ENCODE measurements at regions not wholly inside any gene's neighbourhood (a gene's known extent, or its start where the extent isn't known, plus 50 kb on each side); places are given as distances from the start of the nearest gene placed in this dataset.

DNA sequence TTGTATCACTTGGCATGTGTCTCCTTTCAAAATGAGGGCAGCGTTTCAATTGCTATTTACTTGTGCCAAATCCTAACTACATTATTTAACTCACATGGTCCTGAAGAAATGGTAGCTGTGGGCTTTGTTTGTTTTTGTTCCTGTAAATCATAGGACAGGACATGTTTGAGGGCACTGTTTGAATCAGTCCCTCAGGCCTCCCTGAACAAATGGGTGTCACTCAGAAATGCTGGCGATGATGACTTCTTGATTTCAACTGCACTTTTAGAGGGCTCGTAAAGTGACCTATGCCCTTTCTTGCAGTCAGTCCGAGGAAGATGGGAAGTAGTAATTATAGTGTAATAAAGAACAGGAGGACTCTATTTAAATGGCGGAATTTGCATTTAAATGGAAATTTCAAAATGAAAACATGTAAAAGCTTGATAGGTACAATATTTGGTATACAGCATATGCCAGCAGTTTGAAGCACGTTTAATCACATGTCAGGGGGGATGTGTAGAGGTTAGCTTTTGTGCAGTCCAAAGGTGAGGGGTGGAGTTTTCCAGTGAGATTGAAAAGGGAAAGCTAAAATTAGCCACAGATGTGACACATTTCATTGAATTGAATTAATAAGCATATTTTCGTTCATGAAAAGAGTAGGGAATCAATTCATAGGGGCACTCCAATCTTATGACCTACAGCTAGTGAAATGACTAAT is 1958.7 kb upstream of the IGFBP7 start:
- no peak for DNase-seq (ENCODE audit: low spot score)

DNA sequence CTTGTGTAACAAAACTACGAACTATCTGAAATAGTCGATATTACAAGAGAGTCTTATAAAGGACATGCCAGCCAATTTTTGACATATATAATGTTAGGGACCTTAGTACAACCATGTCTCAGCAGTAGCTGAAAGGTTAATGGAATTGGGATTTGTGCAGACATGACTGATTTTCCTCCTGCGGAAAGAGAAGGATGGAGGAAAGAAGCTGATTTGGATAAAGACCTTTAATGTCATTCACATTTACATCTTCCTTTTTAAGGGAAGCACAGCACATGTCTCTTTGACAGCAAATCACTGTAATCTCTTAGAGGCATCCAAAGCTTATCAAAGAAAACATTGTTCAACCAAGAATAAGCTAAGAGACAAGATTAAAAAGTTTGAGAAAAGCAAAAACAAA is 1976.2 kb upstream of the IGFBP7 start:
- no peak for DNase-seq (ENCODE audit: low spot score)

DNA sequence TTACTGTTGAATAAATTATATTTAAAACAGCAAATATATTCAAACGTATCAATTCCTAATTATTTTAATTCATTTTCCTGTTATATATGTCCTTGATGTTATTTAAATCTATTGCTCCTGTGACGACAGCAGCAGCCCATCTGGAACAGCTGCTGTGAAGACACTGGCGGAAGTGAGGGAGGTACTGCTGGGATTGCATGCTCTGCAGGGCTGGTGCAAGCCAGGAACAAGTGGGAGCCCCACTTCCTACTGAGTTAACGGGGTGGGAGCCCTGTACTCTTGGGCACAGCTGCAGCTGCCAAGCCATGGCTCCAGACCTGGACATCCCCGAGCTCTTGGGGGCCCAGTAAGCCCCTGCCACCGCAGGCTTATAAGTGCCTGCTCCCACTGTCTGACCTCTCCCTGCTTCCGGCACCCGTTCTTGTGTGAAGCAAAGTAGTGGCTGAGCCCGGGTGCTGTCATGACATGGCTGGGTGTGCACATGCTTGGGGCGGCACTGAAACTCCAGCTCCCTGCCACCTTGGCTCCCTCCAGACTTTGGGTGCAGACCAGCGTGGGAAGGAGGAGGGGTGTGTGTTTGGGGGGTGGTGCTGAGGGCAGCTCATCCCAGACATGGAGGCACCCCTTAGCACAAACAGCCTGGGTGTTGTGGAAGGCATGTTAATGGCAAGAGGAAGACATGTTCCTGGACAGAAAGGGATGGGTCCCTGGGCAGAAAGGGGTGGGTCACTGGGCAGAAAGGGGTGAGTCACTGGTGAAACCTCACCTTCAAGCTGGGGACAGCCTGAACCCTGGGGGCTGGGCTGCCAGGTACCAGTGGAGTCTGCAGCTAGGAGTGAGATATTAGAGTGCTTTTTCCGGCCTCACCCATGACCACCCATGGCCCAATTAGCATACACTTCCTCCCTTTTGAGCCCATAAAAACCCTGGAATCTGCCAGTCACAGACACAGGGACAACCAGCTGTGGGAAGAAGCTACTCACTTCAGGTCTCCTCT is 1981.3 kb upstream of the IGFBP7 start:
- no peak for DNase-seq (ENCODE audit: low spot score)

DNA sequence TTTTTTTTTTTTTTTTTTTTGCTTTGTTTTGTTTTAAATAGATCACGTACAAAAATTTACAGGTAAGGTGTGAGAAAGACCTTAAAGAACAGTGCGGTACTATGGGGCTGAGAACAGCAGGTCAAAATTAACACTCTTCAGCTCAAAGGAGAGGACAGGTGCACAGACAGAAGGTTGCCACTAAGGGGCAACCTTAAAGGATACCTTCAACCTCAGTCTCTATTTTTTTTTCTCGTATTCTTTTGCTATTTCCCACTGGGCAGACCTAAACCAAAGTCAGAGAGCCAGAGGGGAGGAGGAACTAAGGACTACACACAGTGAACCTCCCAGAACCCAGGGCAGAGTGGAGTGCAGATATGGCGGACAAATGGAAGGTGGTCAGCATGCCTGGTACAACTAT is 1984.3 kb upstream of the IGFBP7 start:
- DNase-seq (ENCODE audit: low spot score) = no peak

DNA sequence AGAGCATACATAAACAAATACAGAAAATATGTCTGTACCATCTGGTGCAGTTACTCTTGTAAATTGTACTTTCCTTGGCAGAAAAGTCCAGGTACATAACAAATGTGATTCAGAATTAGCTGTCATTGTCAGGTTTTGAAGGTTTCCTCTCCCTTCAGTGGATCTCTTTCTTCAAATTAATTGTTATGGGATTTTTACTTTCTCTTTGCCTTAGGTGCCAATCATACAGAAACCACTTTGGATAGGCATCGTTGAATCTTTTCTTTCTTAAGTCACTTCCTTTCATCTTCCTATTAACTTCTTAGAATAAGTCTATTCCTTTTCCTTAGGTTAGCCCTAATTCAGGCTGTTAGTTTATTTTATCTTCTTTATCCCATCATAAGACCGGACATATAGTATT is 1992.1 kb upstream of the IGFBP7 start:
- DNase-seq (ENCODE audit: low spot score) = no peak

- DNase-seq (ENCODE audit: low spot score) = no peak
Observed at GRCh38 chr4:59120287-59120814, 2010.2 kb upstream of the IGFBP7 start.

DNA sequence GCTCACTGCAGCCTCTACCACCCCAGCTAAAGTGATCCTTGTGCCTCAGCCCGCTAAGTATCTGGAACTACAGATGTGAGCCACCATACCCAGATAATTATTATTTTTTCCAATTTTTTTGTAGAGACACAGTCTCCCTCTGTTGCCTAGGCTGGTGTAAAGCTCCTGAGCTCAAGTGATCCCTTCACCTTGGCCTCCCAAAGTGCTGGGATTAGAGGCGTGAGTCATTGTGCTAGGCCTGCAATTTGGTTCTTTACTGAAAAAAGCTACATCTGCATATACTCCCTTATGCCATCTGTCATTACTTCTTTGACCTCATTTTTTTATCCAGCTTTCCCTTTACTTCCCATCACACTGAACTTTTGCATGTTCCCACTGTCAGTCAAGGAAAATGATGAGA is 2012.4 kb upstream of the IGFBP7 start:
- DNase-seq (ENCODE audit: low spot score) = no peak

- DNase-seq (ENCODE audit: low spot score) = no peak
Observed at GRCh38 chr4:59126159-59126558, 2016.0 kb upstream of the IGFBP7 start.

DNA sequence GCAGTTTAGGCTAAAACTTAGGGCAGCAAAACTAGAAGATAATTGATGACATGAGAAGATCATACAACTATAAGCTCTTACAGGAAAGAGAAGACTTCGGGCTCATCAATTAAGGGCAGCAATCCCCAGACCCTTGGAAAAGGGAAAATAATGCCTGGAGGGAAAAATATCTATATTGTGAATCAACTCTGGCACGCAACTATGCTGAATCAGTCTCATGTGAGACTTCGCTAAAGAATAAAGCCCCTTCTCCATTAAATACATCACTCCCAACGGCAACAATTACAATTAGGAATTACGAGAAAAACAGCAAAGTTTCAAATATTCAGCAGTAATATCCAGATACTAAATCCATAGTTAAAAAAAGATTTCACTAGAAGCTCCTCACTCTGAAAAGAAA is 2016.8 kb upstream of the IGFBP7 start:
- no peak for DNase-seq (ENCODE audit: low spot score)

DNA sequence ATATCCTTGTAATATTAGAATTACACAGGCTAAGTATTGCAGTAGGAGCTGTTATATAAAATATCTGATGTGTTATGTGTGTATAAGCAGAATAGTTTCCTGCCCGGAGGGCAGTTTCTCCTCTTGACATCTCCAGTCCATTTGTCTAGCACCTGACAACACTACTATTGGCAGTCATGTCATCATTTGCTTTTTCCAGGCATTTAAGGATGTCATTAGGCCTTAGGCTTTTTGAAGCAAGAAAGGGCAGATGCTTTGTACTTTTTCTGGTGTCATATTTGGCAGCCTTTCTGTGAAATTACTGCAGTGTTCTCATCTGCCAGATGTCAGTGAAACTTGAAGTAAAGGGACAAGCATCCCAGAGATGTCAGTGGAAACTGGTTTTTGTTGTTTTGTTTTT is 2017.6 kb upstream of the IGFBP7 start:
- no peak for DNase-seq (ENCODE audit: low spot score)

DNA sequence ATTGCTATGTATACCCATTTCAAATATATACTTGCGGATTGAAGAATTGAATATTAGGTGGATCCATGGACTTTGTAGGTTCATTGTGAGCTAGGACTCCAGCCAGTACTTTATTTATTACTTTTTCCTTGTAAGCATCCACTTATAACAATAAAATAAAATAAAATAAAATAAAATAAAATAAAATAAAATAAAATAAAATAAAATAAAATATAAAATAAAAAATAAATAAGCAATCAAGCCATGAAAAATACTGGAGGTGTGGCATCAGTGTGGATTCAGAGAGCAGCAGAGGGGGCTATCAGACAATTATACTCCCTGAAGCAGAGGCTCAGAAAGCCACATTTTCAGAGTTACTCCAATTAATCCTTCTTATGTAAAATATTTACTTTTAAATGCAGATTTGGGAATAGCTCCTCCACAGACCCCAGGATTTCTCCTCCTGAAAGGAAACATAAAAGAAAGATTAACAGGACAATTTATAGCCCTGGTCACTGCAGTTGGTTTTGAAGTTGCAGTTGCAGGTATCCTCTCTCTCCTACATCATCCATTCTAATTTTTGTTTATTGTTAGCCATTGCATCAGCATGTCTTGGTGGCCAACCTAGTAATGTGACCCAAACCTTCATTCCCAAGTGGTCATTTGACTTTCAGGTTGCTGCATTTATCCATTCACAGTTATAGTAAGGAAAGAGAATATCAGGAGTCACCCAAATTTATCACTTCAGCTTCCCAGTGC is 2025.2 kb upstream of the IGFBP7 start:
- no peak for DNase-seq (ENCODE audit: low spot score)

- DNase-seq (ENCODE audit: low spot score) = no peak
Observed at GRCh38 chr4:59161249-59161648, 2038.9 kb upstream of the ADGRL3 start.

GRCh38 chr4:59175617-59176016 is 2024.5 kb upstream of the ADGRL3 start:
- no peak for DNase-seq (ENCODE audit: low spot score)

DNA sequence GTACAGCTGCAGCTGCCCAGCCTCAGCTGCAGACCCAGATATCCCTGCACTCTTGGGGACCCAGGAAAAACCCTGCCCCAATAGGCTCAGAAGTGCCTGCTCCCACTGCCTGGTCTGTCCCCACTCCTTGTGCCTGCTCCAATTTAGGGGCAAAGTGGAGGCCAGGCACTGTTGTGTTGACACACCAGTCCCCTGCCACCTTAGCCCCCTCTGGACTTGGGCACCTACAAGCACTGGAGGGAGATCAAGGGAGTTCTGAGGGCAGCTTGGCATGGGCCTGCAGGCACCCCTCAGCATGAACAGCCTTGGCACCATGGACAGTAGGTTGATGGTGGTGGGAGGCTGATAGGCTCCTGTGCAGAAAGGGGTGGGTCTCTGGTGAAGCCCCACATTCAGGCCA is 2020.8 kb upstream of the ADGRL3 start:
- no peak for DNase-seq (ENCODE audit: low spot score)

DNA sequence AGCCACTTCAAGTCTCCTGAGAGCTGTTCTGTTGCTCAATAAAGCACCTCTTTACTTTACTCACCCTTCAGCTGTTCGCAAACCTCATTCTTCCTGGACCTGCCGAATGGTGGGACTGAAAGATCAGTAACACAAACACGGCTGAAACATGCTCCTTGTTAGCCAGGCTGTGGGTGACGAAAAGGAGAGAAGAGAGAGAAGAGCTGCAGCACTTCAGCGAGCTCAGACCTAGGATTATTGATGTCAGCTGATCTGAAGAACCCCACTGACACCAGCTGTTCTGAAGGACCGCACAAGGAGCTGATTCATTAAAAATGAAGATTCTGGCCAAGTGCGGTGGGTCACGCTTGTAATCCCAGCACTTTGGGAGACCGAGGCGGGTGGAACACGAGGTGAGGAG is 2020.0 kb upstream of the ADGRL3 start:
- DNase-seq (ENCODE audit: low spot score) = no peak

GRCh38 chr4:59180969-59181368 is 2019.2 kb upstream of the ADGRL3 start:
- DNase-seq (ENCODE audit: low spot score) = no peak

- DNase-seq (ENCODE audit: low spot score) = no peak
Observed at GRCh38 chr4:59195839-59196238, 2004.3 kb upstream of the ADGRL3 start.

GRCh38 chr4:59200992-59201391 is 1999.1 kb upstream of the ADGRL3 start:
- no peak for DNase-seq (ENCODE audit: low spot score)

GRCh38 chr4:59217910-59218631 is 1982.1 kb upstream of the ADGRL3 start:
- no peak for DNase-seq (ENCODE audit: low spot score)

DNA sequence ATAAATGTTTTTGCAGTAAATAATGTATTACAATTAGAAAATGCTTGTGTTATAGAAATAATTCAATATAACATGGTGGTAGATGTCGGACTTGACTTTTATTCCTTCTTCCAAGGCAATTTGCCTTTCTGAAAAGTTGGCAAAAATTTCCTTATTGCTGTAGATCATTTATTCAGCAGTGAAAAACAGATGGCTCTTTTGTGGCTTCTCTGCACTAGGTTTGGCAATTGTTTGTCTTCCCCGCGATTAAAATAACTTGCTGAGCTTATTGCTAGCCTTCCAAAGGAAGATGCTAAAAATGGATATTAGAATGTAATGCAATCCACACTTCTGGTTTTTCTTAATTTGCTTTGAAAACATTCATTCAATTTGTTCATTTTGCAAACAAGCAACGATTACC is 1977.9 kb upstream of the ADGRL3 start:
- no peak for DNase-seq (ENCODE audit: low spot score)

- DNase-seq (ENCODE audit: low spot score) = no peak
Observed at GRCh38 chr4:59223292-59223941, 1976.7 kb upstream of the ADGRL3 start.

Data from putamen (tissue), 1 donor.